ENCODE measurements at regions not wholly inside any gene's neighbourhood (a gene's known extent, or its start where the extent isn't known, plus 50 kb on each side); places are given as distances from the start of the nearest gene placed in this dataset.

GRCh38 chr18:43592269-43592668, 315.0 kb upstream of the SYT4 start:
- CTCF ChIA-PET, result interaction anchor here (0.9 to 1.4 kb wide), 2 partner anchors 21 to 1478 kb away, joined by 3 to 5 read pairs; no protein-coding TSS in a partner anchor
- Mint-ChIP-seq H3K27me3 (ENCODE audit: low read depth) (no peaks in the 10 kb centered on the region), H3K9me3 (no peaks in the 10 kb centered on the region), H3K36me3 (no peaks in the 10 kb centered on the region), H3K4me3 (no peak overlapping the region), H3K27ac (no peak overlapping the region), H3K4me1 (no peaks in the 10 kb centered on the region)
- TF ChIP-seq ZBTB43 (CRISPR knock-in tag; IDR thresholded peaks at IDR 0.05) (no peak), SMAD4 (CRISPR knock-in tag; IDR thresholded peaks at IDR 0.05) (no peak), CBFB (CRISPR knock-in tag; IDR thresholded peaks at IDR 0.05; ENCODE audit: low read depth) (no peak), ZNF232 (CRISPR knock-in tag; IDR thresholded peaks at IDR 0.05) (no peak), ESRRA (CRISPR knock-in tag; IDR thresholded peaks at IDR 0.05; ENCODE audit: borderline replicate concordance) (no peak), ZNF138 (CRISPR knock-in tag; conservative IDR thresholded peaks at IDR 0.05) (no peak), ATF2 (CRISPR knock-in tag; IDR thresholded peaks at IDR 0.05; ENCODE audit: borderline replicate concordance, low read depth) (no peak), IRF2 (CRISPR knock-in tag; IDR thresholded peaks at IDR 0.05; ENCODE audit: borderline replicate concordance, low read depth) (no peak), CTCF (IDR thresholded peaks at IDR 0.05) (no peak), HMGA2 (CRISPR knock-in tag; IDR thresholded peaks at IDR 0.05) (no peak), ETV6 (CRISPR knock-in tag; IDR thresholded peaks at IDR 0.05) (no peak), MXD4 (CRISPR knock-in tag; IDR thresholded peaks at IDR 0.05; ENCODE audit: borderline replicate concordance) (no peak), NFYB (CRISPR knock-in tag; conservative IDR thresholded peaks at IDR 0.05; ENCODE audit: low read depth) (no peak), GTF2I (CRISPR knock-in tag; conservative IDR thresholded peaks at IDR 0.05) (no peak)
- DNase-seq (ENCODE audit: low spot score) (no peak), ATAC-seq (no peak)
- POLR2A ChIA-PET, result no interaction called here

GRCh38 chr18:43596105-43596712, 318.9 kb upstream of the SYT4 start:
- no peak for DNase-seq (ENCODE audit: low spot score)
- Mint-ChIP-seq H3K36me3 (no peaks in the 10 kb centered on the region), H3K27ac (no peak overlapping the region), H3K4me3 (no peak overlapping the region), H3K9me3 (no peaks in the 10 kb centered on the region), H3K27me3 (ENCODE audit: low read depth) (no peaks in the 10 kb centered on the region), H3K4me1 (no peaks in the 10 kb centered on the region)
- POLR2A ChIA-PET, result no interaction called here
- CTCF ChIA-PET, result no interaction called here
- no peak; the same call in 1 of the 2 replicates for ATAC-seq
- no peak for TF ChIP-seq HMGA2 (CRISPR knock-in tag; IDR thresholded peaks at IDR 0.05)
- TF ChIP-seq NR1H2 (CRISPR knock-in tag; IDR thresholded peaks at IDR 0.05), result no peak
- no peak for TF ChIP-seq CBFB (CRISPR knock-in tag; IDR thresholded peaks at IDR 0.05; ENCODE audit: low read depth)
- TF ChIP-seq IRF1 (CRISPR knock-in tag; IDR thresholded peaks at IDR 0.05), result no peak
- no peak for TF ChIP-seq ERG (CRISPR knock-in tag; IDR thresholded peaks at IDR 0.05)
- TF ChIP-seq CDX4 (CRISPR knock-in tag; IDR thresholded peaks at IDR 0.05; ENCODE audit: borderline replicate concordance), result no peak
- no peak for TF ChIP-seq USF1 (CRISPR knock-in tag; IDR thresholded peaks at IDR 0.05)
- TF ChIP-seq E2F5 (CRISPR knock-in tag; IDR thresholded peaks at IDR 0.05), result no peak
- TF ChIP-seq TCF7 (CRISPR knock-in tag; IDR thresholded peaks at IDR 0.05; ENCODE audit: low read depth), result no peak
